MCF 10A (cell line): ENCODE measurements at regions not wholly inside any gene's neighbourhood (a gene's known extent, or its start where the extent isn't known, plus 50 kb on each side); places are given as distances from the start of the nearest gene placed in this dataset.

Experiments used
- BruUV-seq: library from RNA; stranded (reverse); fragments of 400-500 nt; replicated peaks from 2 replicates; lab custom pipeline; 2021; lab: Mats Ljungman, UMichigan
- CTCF ChIA-PET: fragments of 300-600 bp; sonication (Branson Sonifier 250); formaldehyde crosslinking; extraction: SDS; loops from one replicate; lab custom pipeline; 2021; ENCODE audit warnings: antibody characterized with exemption, inconsistent platforms; lab: Yijun Ruan, JAX
- POLR2A ChIA-PET: fragments of 300-600, 350-650 bp; sonication (Branson Sonifier 250); formaldehyde crosslinking; extraction: SDS; loops from one replicate; lab custom pipeline; 2020; ENCODE audit warnings: antibody characterized with exemption, inconsistent platforms; lab: Yijun Ruan, JAX
- DNase-seq: peaks from one replicate; pipeline ENCODE4 v3.0.0-alpha.2; 2018; ENCODE audit not compliant: unreplicated experiment
- H3K27ac Mint-ChIP-seq: one replicate; pipeline ENCODE4 v1.8.0; 2022; ENCODE audit warnings: mild to moderate bottlenecking, low read depth, mixed read lengths; ENCODE audit not compliant: unreplicated experiment
- H3K27me3 Mint-ChIP-seq: one replicate; pipeline ENCODE4 v1.8.0; 2022; ENCODE audit warnings: mixed read lengths; ENCODE audit not compliant: insufficient read depth, unreplicated experiment
- H3K36me3 Mint-ChIP-seq: one replicate; pipeline ENCODE4 v1.8.0; 2022; ENCODE audit warnings: mild to moderate bottlenecking, moderate library complexity, mixed read lengths; ENCODE audit not compliant: insufficient read depth, unreplicated experiment
- H3K4me1 Mint-ChIP-seq: one replicate; pipeline ENCODE4 v1.8.0; 2022; ENCODE audit warnings: mixed read lengths; ENCODE audit not compliant: insufficient read depth, unreplicated experiment
- H3K4me3 Mint-ChIP-seq: one replicate; pipeline ENCODE4 v1.8.0; 2022; ENCODE audit warnings: mild to moderate bottlenecking, moderate library complexity, mixed read lengths; ENCODE audit not compliant: unreplicated experiment
- H3K9me3 Mint-ChIP-seq: one replicate; pipeline ENCODE4 v1.8.0; 2022; ENCODE audit warnings: mixed read lengths; ENCODE audit not compliant: unreplicated experiment
- intact Hi-C: fragments of 100-400 bp; cut with micrococcal nuclease; formaldehyde crosslinking; loops from 2 replicates; pipeline ENCODE4 v1.14.1; 2022
- TF ChIP-seq, protein P1 (sequence below): fragments of 200-600 bp; IDR thresholded peaks from one replicate; pipeline ENCODE4 v1.8.0; 2022; ENCODE audit warnings: antibody characterized with exemption, mild to moderate bottlenecking; ENCODE audit not compliant: unreplicated experiment

GRCh38 chr6:95959261-95959660 is 56.5 kb upstream of the FUT9 start:
- Mint-ChIP-seq H3K36me3 (no peaks in the 10 kb centered on the region), H3K4me1 (no peaks in the 10 kb centered on the region), H3K9me3 (no peaks in the 10 kb centered on the region), H3K4me3 (no peak overlapping the region), H3K27me3 (peaks cover 12% of the 10 kb centered on the region), H3K27ac (no peak overlapping the region)
- no TSS peak for BruUV-seq
- ChIA-PET POLR2A (no interaction called here), CTCF (no interaction called here)
- TF ChIP-seq, protein P1, sequence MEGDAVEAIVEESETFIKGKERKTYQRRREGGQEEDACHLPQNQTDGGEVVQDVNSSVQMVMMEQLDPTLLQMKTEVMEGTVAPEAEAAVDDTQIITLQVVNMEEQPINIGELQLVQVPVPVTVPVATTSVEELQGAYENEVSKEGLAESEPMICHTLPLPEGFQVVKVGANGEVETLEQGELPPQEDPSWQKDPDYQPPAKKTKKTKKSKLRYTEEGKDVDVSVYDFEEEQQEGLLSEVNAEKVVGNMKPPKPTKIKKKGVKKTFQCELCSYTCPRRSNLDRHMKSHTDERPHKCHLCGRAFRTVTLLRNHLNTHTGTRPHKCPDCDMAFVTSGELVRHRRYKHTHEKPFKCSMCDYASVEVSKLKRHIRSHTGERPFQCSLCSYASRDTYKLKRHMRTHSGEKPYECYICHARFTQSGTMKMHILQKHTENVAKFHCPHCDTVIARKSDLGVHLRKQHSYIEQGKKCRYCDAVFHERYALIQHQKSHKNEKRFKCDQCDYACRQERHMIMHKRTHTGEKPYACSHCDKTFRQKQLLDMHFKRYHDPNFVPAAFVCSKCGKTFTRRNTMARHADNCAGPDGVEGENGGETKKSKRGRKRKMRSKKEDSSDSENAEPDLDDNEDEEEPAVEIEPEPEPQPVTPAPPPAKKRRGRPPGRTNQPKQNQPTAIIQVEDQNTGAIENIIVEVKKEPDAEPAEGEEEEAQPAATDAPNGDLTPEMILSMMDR, result no peak
- intact Hi-C loops, result no loop called here
- no peak for DNase-seq
